Cardiac septum (tissue), 1 donor: ENCODE measurements at regions not wholly inside any gene's neighbourhood (a gene's known extent, or its start where the extent isn't known, plus 50 kb on each side); places are given as distances from the start of the nearest gene placed in this dataset.

ENCODE experiments used
- DNase-seq: peaks from one replicate; pipeline ENCODE4 v3.0.0-alpha.2; 2020; ENCODE audit warnings: low spot score
- intact Hi-C: fragments of 100-400 bp; cut with DNase I; formaldehyde crosslinking; loops from one replicate; pipeline ENCODE4 v1.14.0; 2022
- donor health status: DM: no; HTN: no; CAD: no.

DNA sequence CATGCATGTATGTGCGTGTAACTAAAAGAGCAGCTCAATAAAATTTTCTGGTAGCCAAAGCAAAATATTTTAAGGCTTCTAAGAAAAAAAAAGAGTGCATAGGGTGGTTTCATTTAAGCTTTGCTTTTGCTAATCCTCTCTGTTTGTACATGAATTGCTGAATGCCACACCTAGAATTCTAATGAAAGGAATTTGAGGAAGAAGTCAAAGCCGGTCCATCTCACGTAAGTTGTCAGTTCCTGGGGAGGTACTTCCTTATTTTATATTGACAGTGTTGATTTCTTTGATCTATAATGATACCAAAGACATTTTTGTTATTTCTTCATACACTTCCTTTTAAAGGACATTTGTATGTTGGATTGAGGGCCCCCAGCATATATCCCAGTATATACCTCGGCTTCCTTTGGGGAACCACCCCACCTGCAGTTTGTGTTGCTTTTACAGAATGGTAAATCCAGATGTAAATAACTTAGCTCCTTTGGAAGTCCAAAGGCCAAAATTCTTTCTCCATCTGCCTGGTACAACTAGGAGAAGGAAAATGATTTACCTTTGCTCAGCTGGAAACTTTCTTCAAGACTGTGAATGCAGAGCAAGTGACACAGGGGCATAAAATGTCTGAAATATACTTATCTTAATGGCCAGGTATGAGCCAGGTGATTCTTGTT, 420.9 kb upstream of the ATP2B1 start:
- intact Hi-C loops, result no loop called here
- DNase-seq, result no peak

DNA sequence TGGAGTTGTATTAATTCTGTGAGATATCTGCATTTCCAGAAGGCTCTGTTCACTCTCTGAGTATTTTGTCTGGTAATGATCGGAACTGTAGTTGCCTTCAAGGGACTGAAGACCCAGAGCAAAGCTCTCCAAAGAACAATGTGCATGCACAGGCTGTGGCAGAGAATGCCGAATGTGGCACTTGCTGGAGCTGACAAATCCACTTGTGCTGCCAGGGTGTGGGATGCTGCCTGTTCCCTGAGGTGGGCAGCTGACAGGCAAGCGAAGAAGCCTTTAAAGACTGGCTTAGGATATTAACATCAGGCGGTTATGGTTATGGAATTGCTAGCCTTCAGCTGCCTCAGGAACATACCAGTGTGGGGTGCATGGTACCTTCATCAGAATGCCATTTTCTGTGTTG, 419.9 kb upstream of the ATP2B1 start:
- no peak for DNase-seq
- intact Hi-C loops, result no loop called here

GRCh38 chr12:90126125-90126524, 417.5 kb upstream of the ATP2B1 start:
- intact Hi-C loops, result no loop called here
- DNase-seq, result no peak

- intact Hi-C loops, result no loop called here
- no peak for DNase-seq
These were observed 416.3 kb upstream of the ATP2B1 start for GRCh38 chr12:90124914-90125313.

DNA sequence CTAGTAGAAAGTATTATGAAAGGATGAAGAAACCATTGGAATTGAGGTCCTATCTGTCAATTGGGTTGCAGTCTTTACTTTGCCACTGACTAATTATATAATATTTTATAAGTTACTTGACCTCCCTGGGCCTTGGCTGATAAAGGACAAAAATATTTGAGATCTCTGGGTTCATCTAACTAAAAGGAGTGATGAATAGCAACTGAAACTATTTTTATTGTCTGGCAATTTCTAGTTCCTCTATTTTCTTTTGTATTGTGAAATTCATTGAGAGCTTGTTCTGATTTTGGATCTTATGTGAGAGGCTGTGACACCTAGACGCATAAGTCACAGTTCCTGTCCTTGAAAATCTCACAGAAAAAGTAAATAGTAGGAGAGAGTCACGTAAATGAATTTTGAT, 415.7 kb upstream of the ATP2B1 start:
- no peak for DNase-seq
- intact Hi-C loops, result no loop called here

GRCh38 chr12:90122681-90123080, 414.0 kb upstream of the ATP2B1 start:
- intact Hi-C loops, result no loop called here
- no peak for DNase-seq

DNA sequence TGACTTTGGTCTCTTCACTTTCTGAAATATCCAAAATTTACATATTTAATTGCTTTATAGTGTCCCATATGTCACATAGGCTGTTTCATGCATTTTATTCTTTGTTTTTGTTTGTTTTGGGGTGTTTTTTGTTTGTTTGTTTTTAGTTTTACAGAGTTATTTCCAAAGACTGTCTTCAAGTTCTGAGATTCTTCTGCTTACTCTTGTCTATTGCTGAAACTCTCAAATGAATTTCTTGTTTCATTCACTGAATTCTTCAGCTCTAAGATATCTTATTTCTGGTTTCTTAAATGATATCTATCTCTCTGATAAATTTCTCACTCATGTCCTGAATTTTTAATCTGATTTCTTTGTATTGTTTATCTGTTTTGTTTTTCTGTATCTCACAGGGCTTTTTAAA, 412.0 kb upstream of the ATP2B1 start:
- DNase-seq, result no peak
- intact Hi-C loops, result no loop called here

GRCh38 chr12:90112666-90113065, 404.0 kb upstream of the ATP2B1 start:
- no peak for DNase-seq
- intact Hi-C loops, result no loop called here

DNA sequence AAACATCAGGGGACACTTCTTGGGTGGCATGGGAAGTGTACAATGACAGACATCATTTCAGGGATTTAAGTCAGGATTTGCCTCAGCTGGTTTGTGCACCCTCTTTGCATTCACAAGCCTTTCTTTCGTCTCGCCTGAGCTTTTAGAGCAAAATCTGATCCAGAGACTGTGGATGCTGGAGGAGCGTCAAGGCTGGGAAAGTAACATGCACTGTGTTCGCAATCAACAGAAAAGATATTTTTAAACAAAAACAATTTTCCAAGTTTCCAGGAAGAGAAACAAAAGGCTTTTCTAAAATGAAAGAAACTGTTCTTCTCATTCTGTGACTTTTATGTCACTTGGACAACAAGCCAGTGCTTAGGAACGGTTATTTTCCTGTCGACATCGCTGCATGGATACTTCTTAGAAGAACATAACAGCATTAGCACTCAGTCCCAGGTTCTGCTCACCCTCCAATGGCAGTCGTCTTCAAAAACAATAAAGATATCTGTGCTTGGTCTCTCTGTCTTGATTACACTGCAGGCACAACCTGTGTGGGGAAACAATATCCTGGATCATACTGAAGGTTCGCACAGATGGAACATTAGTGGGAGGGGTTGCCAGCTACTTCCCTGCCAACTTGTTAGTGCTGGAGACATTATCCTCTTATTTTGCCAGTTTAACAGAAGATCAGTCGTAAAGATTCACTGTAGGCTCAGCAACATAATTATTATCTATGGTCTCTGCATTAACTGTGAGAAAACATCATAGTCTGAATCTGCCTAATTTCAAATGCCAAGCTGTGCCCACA, 403.3 kb upstream of the ATP2B1 start:
- no peak for DNase-seq
- intact Hi-C loops, result no loop called here

DNA sequence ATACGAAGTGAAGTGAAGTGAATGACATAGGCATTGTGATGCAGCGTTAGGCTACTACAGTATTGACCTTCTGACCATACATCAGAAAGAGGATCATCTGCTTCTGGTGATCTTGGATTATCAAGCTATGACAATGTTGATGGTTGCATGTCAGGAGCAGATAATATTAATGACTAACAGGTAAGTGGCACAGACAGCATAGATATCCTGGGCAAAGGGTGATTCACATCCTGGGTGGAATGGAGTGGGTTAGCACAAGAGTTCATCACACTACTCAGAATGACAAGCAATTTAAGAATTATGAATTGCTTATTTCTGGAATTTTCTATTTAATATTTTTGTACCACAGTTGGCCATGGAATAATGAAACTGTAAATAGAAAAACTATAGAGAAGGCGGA, 397.9 kb upstream of the ATP2B1 start:
- no peak for DNase-seq
- intact Hi-C loops, result no loop called here

GRCh38 chr12:90102957-90103652, 394.5 kb upstream of the ATP2B1 start:
- intact Hi-C loops, result loop anchor here (5.0 kb wide), 1 partner anchor 561 kb away; no protein-coding TSS in a partner anchor
- DNase-seq, result no peak

DNA sequence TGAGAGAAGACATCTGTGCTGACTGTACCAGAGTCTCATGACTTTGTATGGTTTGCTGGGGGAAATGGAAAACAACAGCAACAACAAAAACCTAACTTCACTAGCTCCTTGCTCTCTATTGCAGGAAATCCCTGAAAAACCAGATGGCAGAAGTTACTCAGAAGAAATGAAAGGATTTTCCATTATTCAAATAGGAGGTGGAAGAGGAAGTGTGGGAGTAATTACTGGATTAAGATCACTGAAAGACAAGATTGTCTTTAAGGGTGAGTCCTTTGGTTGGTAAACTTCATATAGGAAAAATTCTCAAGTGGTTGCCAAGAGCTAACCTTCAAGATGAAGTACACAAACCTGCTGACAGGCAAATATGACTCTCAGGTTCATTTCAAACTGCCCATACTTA, 391.9 kb upstream of the ATP2B1 start:
- intact Hi-C loops, result loop anchor here (5.0 kb wide), 1 partner anchor 558 kb away; no protein-coding TSS in a partner anchor
- no peak for DNase-seq

DNA sequence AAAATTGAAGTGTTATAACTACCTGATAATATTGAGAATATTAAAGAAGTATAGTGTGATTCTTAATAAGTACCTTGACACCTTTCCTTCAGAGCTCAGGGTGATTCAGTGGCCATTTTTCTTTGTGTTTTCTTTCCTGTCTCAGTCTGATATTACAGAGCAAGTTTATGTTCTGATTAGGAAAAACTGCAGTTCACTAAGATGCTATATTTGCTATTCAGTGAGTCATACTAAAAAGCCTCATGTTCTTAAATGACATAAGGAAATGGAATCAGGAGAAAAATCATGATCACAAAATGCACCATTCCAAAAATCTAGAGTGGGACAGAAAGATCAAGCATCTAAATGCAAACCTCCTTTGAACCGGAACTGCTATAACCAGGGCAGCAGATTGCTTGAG, 390.6 kb upstream of the ATP2B1 start:
- intact Hi-C loops, result no loop called here
- no peak for DNase-seq

DNA sequence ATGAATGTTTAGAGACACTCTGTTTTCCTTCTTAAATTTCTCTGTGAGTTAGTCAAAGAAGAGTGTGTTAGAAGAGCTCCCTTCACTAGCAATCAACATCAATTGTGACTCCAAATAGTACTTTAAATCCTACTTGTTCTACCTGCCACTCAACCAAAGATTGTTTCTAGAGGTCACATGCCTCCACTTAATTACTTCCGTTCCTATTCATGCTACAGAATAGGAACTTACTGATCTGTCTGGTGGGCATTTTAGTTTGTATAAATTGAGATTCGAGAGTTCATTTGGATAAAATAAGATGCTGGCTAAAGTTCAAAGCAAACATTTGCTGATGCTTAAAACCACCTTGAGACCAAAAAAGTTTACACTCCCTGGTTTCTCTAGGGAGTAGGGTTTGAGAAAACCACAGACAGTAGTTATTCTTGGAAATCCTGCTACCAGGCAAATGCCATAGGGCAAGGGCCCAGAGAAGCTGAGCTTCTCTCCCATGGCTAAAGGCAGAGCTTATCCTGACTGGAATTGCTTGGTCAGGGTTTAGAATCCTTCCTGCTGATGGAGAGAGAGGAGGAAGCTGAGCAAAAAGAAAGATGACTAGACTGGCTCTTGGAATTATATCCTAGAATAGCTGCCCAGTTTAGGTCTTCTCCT, 389.6 kb upstream of the ATP2B1 start:
- intact Hi-C loops, result no loop called here
- no peak for DNase-seq

DNA sequence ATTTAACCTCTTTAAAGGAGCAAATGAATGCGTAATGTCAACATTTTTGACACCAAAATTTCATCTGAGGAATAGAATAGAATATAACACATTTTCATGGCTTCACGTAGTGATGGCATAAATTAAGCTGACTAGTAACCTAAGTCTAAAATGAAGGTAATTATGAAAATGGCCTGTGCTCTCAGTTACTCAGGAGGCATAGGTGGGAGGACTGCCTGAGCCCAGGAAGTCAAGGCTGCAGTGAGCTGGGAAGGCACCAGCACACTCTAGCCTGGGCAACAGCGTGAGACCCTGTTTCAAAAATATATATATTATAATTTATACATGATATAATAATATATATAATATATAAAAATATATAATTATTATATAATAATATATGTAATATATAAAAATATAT, 383.2 kb upstream of the ATP2B1 start:
- intact Hi-C loops, result no loop called here
- no peak for DNase-seq

DNA sequence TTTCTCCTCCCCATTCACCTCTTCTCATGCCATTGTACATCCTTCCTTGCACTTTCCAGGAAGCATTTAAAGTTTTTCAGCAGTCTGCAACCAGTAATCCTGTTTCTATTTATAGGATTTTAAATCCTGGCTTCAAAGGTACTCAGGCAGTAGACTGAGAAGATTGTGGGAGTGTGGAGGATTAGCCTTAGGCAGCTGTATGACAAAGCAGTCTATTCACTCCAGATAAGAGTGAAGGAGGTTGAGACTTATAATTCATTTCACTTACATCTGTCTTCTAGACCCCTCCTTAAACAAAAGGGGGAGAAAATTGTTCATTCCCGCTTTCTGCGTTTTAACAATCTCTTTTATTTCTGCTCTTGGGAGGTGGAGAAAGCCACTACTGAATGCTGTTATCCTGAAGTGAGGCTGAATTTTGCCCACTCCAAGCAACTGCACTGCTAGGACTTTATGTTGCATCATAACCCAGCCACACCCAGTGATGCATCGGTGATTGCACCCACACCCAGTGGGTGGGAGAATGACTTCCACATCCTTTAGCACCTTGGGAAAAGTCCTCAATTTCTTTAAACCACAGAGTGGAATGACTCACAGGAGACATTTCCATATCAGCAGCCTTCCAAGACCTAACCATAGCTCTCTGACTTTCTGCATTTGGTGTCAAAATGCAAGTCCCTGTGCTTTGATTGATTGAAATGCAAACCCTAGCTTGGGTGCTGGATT, 382.5 kb upstream of the ATP2B1 start:
- DNase-seq, result no peak
- intact Hi-C loops, result no loop called here

GRCh38 chr12:90086281-90086680, 377.6 kb upstream of the ATP2B1 start:
- intact Hi-C loops, result no loop called here
- no peak for DNase-seq

DNA sequence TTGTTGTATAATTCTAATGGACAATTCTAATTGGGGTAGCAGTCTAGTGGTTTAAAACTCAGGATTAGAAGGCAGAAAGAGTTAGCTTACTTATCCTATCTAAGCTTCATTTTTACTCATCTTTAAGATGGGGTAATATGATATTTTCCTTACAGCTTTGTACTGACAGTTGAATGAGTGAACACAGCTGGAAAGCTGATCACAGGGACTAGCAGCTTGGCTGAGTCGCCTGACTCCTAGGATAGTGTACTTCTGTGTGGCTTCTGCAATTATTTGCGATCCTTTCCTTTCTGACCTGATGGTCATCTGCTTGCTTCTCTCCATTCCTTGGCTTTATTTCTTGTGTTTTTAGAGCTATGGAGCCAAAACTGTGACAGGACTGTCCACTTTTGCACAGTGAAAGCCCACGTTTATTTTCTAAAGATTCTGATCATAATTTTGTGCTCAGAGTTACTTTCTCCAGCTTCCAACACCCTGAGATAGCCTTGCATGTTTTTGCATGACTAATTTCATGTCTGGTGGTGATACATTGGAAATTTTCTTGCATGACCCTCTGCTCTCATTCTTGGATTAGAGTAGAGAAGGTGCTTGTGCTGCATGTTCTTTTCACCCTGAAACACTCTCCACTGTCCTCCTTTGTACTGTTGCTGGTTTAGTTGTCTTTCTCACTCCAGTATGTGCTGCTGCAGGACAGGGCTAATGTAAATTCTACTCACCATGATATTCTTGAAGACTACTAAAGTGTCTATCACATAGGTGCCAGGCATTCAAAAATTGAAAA, 377.0 kb upstream of the ATP2B1 start:
- intact Hi-C loops, result no loop called here
- no peak for DNase-seq

- no peak for DNase-seq
- intact Hi-C loops, result no loop called here
These were observed 375.4 kb upstream of the ATP2B1 start for GRCh38 chr12:90084018-90084417.
